Subcutaneous abdominal adipose tissue (tissue), 5 donors: ENCODE measurements at regions not wholly inside any gene's neighbourhood (a gene's known extent, or its start where the extent isn't known, plus 50 kb on each side); places are given as distances from the start of the nearest gene placed in this dataset.
"Not testable (repeated sequence)": the region's sequence is repeated elsewhere in the genome, so short reads cannot be mapped to it uniquely, and the experiment has no call there.

ENCODE experiments used
- H3K27ac ChIP-seq: one replicate; pipeline ENCODE4 v1.7.0; 2013; ENCODE audit warnings: low read depth, mild to moderate bottlenecking, inconsistent platforms, low read length, moderate library complexity
- H3K27me3 ChIP-seq, 5 donors: one replicate each; pipeline ENCODE4 v1.7.0; 2013; ENCODE audit warnings: low read length in 5 of 5, inconsistent platforms in 1 of 5; ENCODE audit not compliant: control insufficient read depth in 5 of 5, insufficient read depth in 4 of 5
- H3K36me3 ChIP-seq, 5 donors: one replicate each; pipeline ENCODE4 v1.7.0; 2013; ENCODE audit warnings: low read length in 5 of 5; ENCODE audit not compliant: control insufficient read depth in 5 of 5, insufficient read depth in 5 of 5
- H3K4me1 ChIP-seq, 5 donors: one replicate each; pipeline ENCODE4 v1.7.0; 2013; ENCODE audit warnings: low read length in 5 of 5, mild to moderate bottlenecking in 3 of 5, moderate library complexity in 1 of 5; ENCODE audit not compliant: control insufficient read depth in 5 of 5, insufficient read depth in 5 of 5
- H3K4me3 ChIP-seq, 5 donors: one replicate each; pipeline ENCODE4 v1.7.0; 2013; ENCODE audit warnings: low read length in 5 of 5, low read depth in 1 of 5
- H3K9ac ChIP-seq, 5 donors: one replicate each; pipeline ENCODE4 v1.7.0; 2013; ENCODE audit warnings: low read length in 5 of 5, mild to moderate bottlenecking in 4 of 5, moderate library complexity in 3 of 5
- H3K9me3 ChIP-seq, 5 donors: one replicate each; pipeline ENCODE4 v1.7.0; 2013; ENCODE audit warnings: low read length in 5 of 5; ENCODE audit not compliant: control insufficient read depth in 5 of 5
- donor health status: healthy.
- donor health status: healthy.
- donor health status: healthy.
- donor health status: healthy.
- donor health status: healthy.

DNA sequence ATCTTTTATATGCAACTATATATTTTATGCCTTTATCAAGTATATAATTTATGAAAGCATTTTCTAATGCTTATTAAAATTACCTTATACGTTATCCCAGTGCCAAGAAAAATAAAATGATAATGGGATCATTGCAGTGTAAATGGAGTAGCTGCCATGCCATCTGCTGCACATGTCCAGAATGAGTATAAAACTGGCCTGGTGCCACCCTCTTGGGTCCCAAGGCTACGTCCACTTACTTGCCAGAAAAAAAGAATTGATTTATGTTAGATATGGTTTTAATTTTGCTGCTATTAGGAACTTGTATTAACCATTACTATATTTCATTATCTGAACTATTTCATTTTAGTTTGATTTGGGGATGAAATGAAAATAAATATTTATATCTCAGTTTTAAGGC is 1127.1 kb upstream of the CNTN5 start:
- no peaks in the 10 kb centered on the region for H3K36me3 ChIP-seq
- no peaks in the 10 kb centered on the region for H3K27me3 ChIP-seq
- H3K9me3 ChIP-seq = no peaks in the 10 kb centered on the region
- H3K27ac ChIP-seq = no peak overlapping the region
- no peaks in the 10 kb centered on the region for H3K4me1 ChIP-seq
- no peak overlapping the region for H3K4me3 ChIP-seq
- H3K9ac ChIP-seq = no peak overlapping the region

GRCh38 chr11:97894978-97895377 is 1125.8 kb upstream of the CNTN5 start:
- Histone ChIP-seq H3K4me3 (no peak overlapping the region), H3K9ac (no peak overlapping the region), H3K9me3 (no peaks in the 10 kb centered on the region), H3K27ac (no peak overlapping the region), H3K27me3 (no peaks in the 10 kb centered on the region), H3K4me1 (no peaks in the 10 kb centered on the region), H3K36me3 (no peaks in the 10 kb centered on the region)

DNA sequence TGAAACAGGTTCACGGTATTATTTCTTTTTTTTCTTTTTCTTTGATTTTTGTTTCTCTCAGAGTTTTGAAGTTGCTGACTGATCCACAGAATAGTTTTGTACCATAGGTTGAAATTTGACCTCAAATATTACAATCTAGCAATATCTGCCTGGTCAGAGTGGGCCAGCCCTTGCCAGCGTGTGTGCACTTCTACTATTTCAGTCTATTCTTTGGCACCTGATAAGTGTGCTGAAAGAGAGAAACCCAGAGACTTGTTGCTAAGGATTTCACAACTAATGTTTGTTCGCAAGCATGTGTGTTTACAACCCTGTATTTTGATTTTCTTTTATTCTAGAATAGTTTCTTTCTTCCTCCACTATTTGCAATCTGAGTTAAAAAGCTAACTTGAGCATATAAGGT is 1125.2 kb upstream of the CNTN5 start:
- Histone ChIP-seq H3K27me3 (no peaks in the 10 kb centered on the region), H3K9ac (no peak overlapping the region), H3K27ac (no peak overlapping the region), H3K36me3 (no peaks in the 10 kb centered on the region), H3K4me3 (no peak overlapping the region), H3K9me3 (no peaks in the 10 kb centered on the region), H3K4me1 (no peaks in the 10 kb centered on the region)

- Histone ChIP-seq H3K9ac (no peak overlapping the region), H3K27me3 (no peaks in the 10 kb centered on the region)
Measured at GRCh38 chr11:97902828-97903227, 1117.9 kb upstream of the CNTN5 start.

GRCh38 chr11:97905101-97905500 is 1115.6 kb upstream of the CNTN5 start:
- H3K4me1 ChIP-seq = no peaks in the 10 kb centered on the region
- no peak overlapping the region for H3K4me3 ChIP-seq
- no peaks in the 10 kb centered on the region for H3K9me3 ChIP-seq
- no peak overlapping the region for H3K27ac ChIP-seq
- no peak overlapping the region for H3K9ac ChIP-seq
- H3K36me3 ChIP-seq = no peaks in the 10 kb centered on the region
- no peaks in the 10 kb centered on the region for H3K27me3 ChIP-seq

More at GRCh38 chr11:97902828-97903227, 1117.9 kb upstream of the CNTN5 start:
- Histone ChIP-seq H3K4me3 (no peak overlapping the region), H3K36me3 (no peaks in the 10 kb centered on the region), H3K4me1 (no peaks in the 10 kb centered on the region), H3K27ac (no peak overlapping the region), H3K9me3 (no peaks in the 10 kb centered on the region)

- no peaks in the 10 kb centered on the region for H3K4me1 ChIP-seq
- no peaks in the 10 kb centered on the region for H3K9me3 ChIP-seq
- no peak overlapping the region for H3K4me3 ChIP-seq
- no peaks in the 10 kb centered on the region for H3K27me3 ChIP-seq
- no peaks in the 10 kb centered on the region for H3K36me3 ChIP-seq
- H3K9ac ChIP-seq = no peak overlapping the region
- no peak overlapping the region for H3K27ac ChIP-seq
Measured at GRCh38 chr11:97905671-97906070, 1115.1 kb upstream of the CNTN5 start.

DNA sequence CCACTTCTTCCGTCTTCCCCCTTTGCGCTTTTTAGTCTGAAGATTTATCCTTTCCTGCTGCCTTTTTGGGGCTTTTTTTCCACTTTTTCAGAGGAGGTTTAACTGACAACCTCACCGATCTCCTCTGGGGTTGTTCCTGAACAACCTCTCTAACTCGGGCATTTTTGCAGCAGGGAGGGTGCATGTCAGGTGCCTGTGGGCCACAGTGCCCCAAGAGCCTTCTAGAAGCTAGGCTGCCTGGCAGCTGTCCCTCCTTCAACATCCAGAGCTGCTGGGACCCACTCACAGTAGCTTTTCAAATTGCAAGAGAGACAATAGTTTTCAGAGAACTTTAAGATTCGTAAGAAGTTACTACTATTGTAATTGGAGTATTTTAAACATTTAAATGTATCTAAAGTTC is 1112.4 kb upstream of the CNTN5 start:
- Histone ChIP-seq H3K27ac (no peak overlapping the region), H3K9me3 (no peaks in the 10 kb centered on the region), H3K4me1 (no peaks in the 10 kb centered on the region), H3K27me3 (no peaks in the 10 kb centered on the region), H3K36me3 (no peaks in the 10 kb centered on the region), H3K4me3 (no peak overlapping the region), H3K9ac (no peak overlapping the region)

- Histone ChIP-seq H3K27ac (no peak overlapping the region), H3K4me3 (no peak overlapping the region), H3K36me3 (no peaks in the 10 kb centered on the region), H3K27me3 (no peaks in the 10 kb centered on the region), H3K9me3 (no peaks in the 10 kb centered on the region), H3K4me1 (no peaks in the 10 kb centered on the region), H3K9ac (no peak overlapping the region)
Measured at GRCh38 chr11:97909614-97910399, 1110.9 kb upstream of the CNTN5 start.

DNA sequence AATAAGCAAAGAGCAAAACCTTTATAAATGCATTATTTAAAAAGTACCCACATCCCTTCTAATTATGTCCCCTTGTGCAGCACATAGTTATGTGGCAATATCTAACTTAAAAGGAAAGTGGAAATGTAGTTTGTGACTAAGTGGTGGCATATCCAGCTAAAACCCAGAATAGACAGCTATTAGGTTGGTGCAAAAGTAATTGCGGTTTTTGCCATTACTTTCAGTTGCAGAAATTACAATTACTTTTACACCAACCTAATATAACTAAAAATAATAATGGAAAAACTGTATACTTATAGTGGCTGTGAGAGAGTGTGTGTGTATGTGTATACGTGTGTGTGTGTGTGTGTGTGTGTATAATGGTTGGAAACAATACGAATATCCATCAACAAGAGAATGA is 1108.1 kb upstream of the CNTN5 start:
- no peak overlapping the region for H3K4me3 ChIP-seq
- H3K36me3 ChIP-seq = no peaks in the 10 kb centered on the region
- no peaks in the 10 kb centered on the region for H3K4me1 ChIP-seq
- no peaks in the 10 kb centered on the region for H3K27me3 ChIP-seq
- no peak overlapping the region for H3K9ac ChIP-seq
- H3K9me3 ChIP-seq = no peaks in the 10 kb centered on the region
- no peak overlapping the region for H3K27ac ChIP-seq

- not testable (repeated sequence) for H3K4me3 ChIP-seq, H3K9me3 ChIP-seq, H3K36me3 ChIP-seq, H3K27ac ChIP-seq, H3K4me1 ChIP-seq, H3K9ac ChIP-seq, H3K27me3 ChIP-seq
Measured at GRCh38 chr11:97922933-97923332, 1097.8 kb upstream of the CNTN5 start.
